IMR-90 (cell line): ENCODE measurements at regions not wholly inside any gene's neighbourhood (a gene's known extent, or its start where the extent isn't known, plus 50 kb on each side); places are given as distances from the start of the nearest gene placed in this dataset.

Experiments
- ATAC-seq: fragments of 200-7000 bp; cut with Tn5 transposase; 2 replicates; pipeline ENCODE4 v1.9.1; 2020; ENCODE audit warnings: low read depth, mild to moderate bottlenecking, moderate library complexity
- BruUV-seq: library from RNA; stranded (reverse); fragments of 400-500 nt; replicated peaks from 2 replicates; lab custom pipeline; 2021; lab: Mats Ljungman, UMichigan
- CTCF ChIA-PET: fragments of 300-600 bp; formaldehyde crosslinking; extraction: SDS; loops from one replicate; lab custom pipeline; 2021; ENCODE audit warnings: antibody characterized with exemption; lab: Yijun Ruan, JAX
- POLR2A ChIA-PET: fragments of 300-600 bp; sonication (Branson Sonifier 250); formaldehyde crosslinking; loops from one replicate; lab custom pipeline; 2022; ENCODE audit warnings: antibody characterized with exemption; ENCODE audit not compliant: unreplicated experiment; lab: Charles Lee
- DNase-seq: peaks from one replicate; pipeline ENCODE4 v3.0.0; 2013
- H2AFZ ChIP-seq: replicated peaks from 2 replicates; pipeline ENCODE3; 2013; ENCODE audit warnings: low read length, mild to moderate bottlenecking; ENCODE audit not compliant: poor library complexity
- H2AK5ac ChIP-seq: 2 replicates; pipeline ENCODE4 v1.6.1; 2013; ENCODE audit warnings: low read depth, low read length, inconsistent platforms
- H2AK9ac ChIP-seq: replicated peaks from 2 replicates; pipeline ENCODE3; 2013; ENCODE audit warnings: mild to moderate bottlenecking, low read depth, low read length, moderate library complexity; ENCODE audit not compliant: poor library complexity
- H2BK120ac ChIP-seq: 2 replicates; pipeline ENCODE4 v1.6.1; 2013; ENCODE audit warnings: low read depth, low read length, inconsistent platforms
- H2BK15ac ChIP-seq: 3 replicates; pipeline ENCODE4 v1.6.1; 2013; ENCODE audit warnings: low read depth, low read length, inconsistent platforms
- H2BK20ac ChIP-seq: 2 replicates; pipeline ENCODE4 v1.6.1; 2013; ENCODE audit warnings: low read depth, mild to moderate bottlenecking, inconsistent platforms, low read length, moderate library complexity
- H2BK5ac ChIP-seq: 2 replicates; pipeline ENCODE4 v1.6.1; 2013; ENCODE audit warnings: mild to moderate bottlenecking, low read depth, low read length, inconsistent platforms; ENCODE audit not compliant: poor library complexity, severe bottlenecking
- H3K14ac ChIP-seq: replicated peaks from 2 replicates; pipeline ENCODE4 v1.6.1; 2013; ENCODE audit warnings: low read depth, low read length, inconsistent platforms
- H3K18ac ChIP-seq: 2 replicates; pipeline ENCODE4 v1.6.1; 2013; ENCODE audit warnings: low read depth, low read length, control low read depth
- H3K23ac ChIP-seq: 2 replicates; pipeline ENCODE4 v1.6.1; 2013; ENCODE audit warnings: low read depth, low read length, inconsistent platforms
- H3K27ac ChIP-seq: 2 replicates; pipeline ENCODE4 v1.5.1; 2013; ENCODE audit warnings: mild to moderate bottlenecking, control low read depth, low read length; ENCODE audit not compliant: insufficient read depth
- H3K27me3 ChIP-seq: 2 replicates; pipeline ENCODE4 v1.6.1; 2013; ENCODE audit warnings: low read length; ENCODE audit not compliant: control insufficient read depth, insufficient read depth
- H3K36me3 ChIP-seq: 2 replicates; pipeline ENCODE4 v1.6.1; 2013; ENCODE audit warnings: low read length, mixed read lengths; ENCODE audit not compliant: control insufficient read depth, insufficient read depth
- H3K4ac ChIP-seq: 2 replicates; pipeline ENCODE4 v1.6.1; 2013; ENCODE audit warnings: low read depth, low read length, inconsistent platforms
- H3K4me1 ChIP-seq: 2 replicates; pipeline ENCODE4 v1.6.1; 2013; ENCODE audit warnings: low read length, mixed read lengths; ENCODE audit not compliant: control insufficient read depth, insufficient read depth
- H3K4me2 ChIP-seq: 2 replicates; pipeline ENCODE4 v1.6.1; 2013; ENCODE audit warnings: low read depth, mild to moderate bottlenecking, control low read depth, low read length, moderate library complexity
- H3K4me3 ChIP-seq: 2 replicates; pipeline ENCODE4 v1.5.1; 2013; ENCODE audit warnings: low read depth, mild to moderate bottlenecking, control low read depth, low read length, moderate library complexity; ENCODE audit not compliant: insufficient read depth
- H3K56ac ChIP-seq: 2 replicates; pipeline ENCODE4 v1.6.1; 2013; ENCODE audit warnings: low read length, inconsistent platforms; ENCODE audit not compliant: insufficient read depth; ENCODE audit errors: extremely low read depth
- H3K79me1 ChIP-seq, 2 experiments: 2 replicates each; pipeline ENCODE4 v1.6.1; 2013; ENCODE audit warnings: low read length in 2 of 2, inconsistent platforms in 1 of 2, low read depth in 1 of 2
- H3K9ac ChIP-seq: 2 replicates; pipeline ENCODE4 v1.6.1; 2013; ENCODE audit warnings: low read depth, low read length, control low read depth
- H3K9me1 ChIP-seq: 2 replicates; pipeline ENCODE4 v1.6.1; 2013; ENCODE audit warnings: low read length, inconsistent platforms; ENCODE audit not compliant: insufficient read depth
- H3K9me3 ChIP-seq: 2 replicates; pipeline ENCODE4 v1.6.1; 2013; ENCODE audit warnings: low read length; ENCODE audit not compliant: control insufficient read depth, insufficient read depth
- H4K20me1 ChIP-seq: 2 replicates; pipeline ENCODE4 v1.6.1; 2013; ENCODE audit warnings: low read length, inconsistent platforms; ENCODE audit not compliant: insufficient read depth
- H4K5ac ChIP-seq: 2 replicates; pipeline ENCODE4 v1.6.1; 2013; ENCODE audit warnings: mild to moderate bottlenecking, low read depth, low read length, control low read depth
- H4K8ac ChIP-seq, 2 experiments: 2 replicates each; pipeline ENCODE4 v1.6.1; 2013; ENCODE audit warnings: low read depth in 2 of 2, low read length in 2 of 2, control low read depth in 1 of 2, inconsistent platforms in 1 of 2
- H4K91ac ChIP-seq: 2 replicates; pipeline ENCODE4 v1.6.1; 2013; ENCODE audit warnings: low read depth, low read length, inconsistent platforms; ENCODE audit not compliant: insufficient read depth
- MAZ ChIP-seq: IDR thresholded peaks from 2 replicates; pipeline ENCODE4 v1.6.1; 2012; ENCODE audit warnings: low read depth, mild to moderate bottlenecking, low read length, improper control_type of control experiment, moderate library complexity, borderline replicate concordance
- SMC3 ChIP-seq: fragments of 150-350 bp; IDR thresholded peaks from 2 replicates; pipeline ENCODE4 v1.6.1; 2016; ENCODE audit warnings: low read depth, mild to moderate bottlenecking, antibody characterized with exemption, low read length, moderate library complexity
- WGBS, 2 experiments: methylation state at CpG; one replicate each; pipeline versions ENCODE4 v1.1.5 to v1.1.7; 2013; ENCODE audit warnings: missing lambda C conversion rate in 2 of 2; ENCODE audit not compliant: insufficient read length in 1 of 2; ENCODE audit errors: extremely low coverage in 2 of 2; 5-methylcytosine and 5-hydroxymethylcytosine counted together
- dilution Hi-C: fragments of 300-500 bp; cut with HindIII; formaldehyde crosslinking; loops from one replicate; pipeline ENCODE4 v1.14.3; 2018; ENCODE audit warnings: low sequenced_read_pairs; ENCODE audit not compliant: unreplicated experiment
- in situ Hi-C: fragments of 300-500 bp; cut with MboI; formaldehyde crosslinking; loops from 3 replicates; pipeline ENCODE4 v1.14.3; 2019; ENCODE audit warnings: low sequenced_read_pairs, inconsistent platforms, mixed read lengths
- intact Hi-C: fragments of 100-400 bp; cut with micrococcal nuclease; formaldehyde crosslinking; loops from 2 replicates; pipeline ENCODE4 v1.10.0; 2022
- TF ChIP-seq, protein P1 (sequence below): fragments of 150-350 bp; IDR thresholded peaks from 2 replicates; pipeline ENCODE4 v1.6.1; 2017; ENCODE audit warnings: mild to moderate bottlenecking, antibody characterized with exemption, low read length, low read depth

DNA sequence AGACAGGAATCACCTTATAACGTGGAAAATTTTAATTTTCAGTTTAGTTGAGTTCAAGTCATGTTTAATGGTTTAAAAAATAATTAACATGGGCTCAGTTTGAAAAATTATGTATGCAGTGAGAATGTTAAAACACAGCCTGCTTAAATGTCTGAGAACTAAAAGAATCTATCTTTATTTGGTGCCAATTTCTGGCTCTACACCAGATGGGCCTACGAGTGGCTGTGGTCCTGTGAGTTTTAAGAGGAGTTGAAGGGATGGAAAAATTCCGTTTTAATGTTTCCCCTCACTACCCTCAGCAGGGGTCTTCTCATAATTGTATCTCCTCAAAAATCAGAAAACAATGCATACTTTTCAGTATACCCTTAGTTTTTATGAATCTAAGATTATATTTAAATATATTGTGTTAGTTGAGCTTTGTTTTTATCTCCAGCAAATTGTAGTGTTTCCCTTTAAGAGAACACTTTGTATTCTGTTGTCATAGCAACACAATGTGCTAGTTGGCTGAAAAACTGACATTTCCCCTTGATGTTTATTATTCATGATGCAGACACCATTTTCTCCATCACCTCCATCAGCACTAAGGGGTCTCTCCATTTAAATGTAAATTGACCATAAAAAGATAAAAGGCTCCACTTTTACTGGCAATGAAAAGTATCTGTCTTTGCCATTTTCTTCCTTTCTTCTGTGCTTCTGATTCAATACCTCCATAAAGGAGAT, 393.5 kb upstream of the GRIA3 start:
- Histone ChIP-seq H2AFZ (no peak overlapping the region), H2BK5ac (no peak overlapping the region), H3K18ac (no peak overlapping the region), H2BK15ac (no peak overlapping the region), H2BK120ac (no peak overlapping the region), H3K23ac (no peak overlapping the region), H3K27me3 (no peaks in the 10 kb centered on the region), H3K36me3 (no peaks in the 10 kb centered on the region), H4K20me1 (no peaks in the 10 kb centered on the region), H3K14ac (no peak overlapping the region), H3K4me1 (no peaks in the 10 kb centered on the region), H2AK5ac (no peak overlapping the region), H3K9me1 (no peaks in the 10 kb centered on the region), H3K27ac (no peak overlapping the region), H3K4me3 (no peak overlapping the region), H2BK20ac (no peak overlapping the region), H4K8ac (no peak overlapping the region), H3K9me3 (no peaks in the 10 kb centered on the region), H4K91ac (no peak overlapping the region), H3K4ac (no peak overlapping the region), H3K9ac (no peak overlapping the region), H2AK9ac (no peak overlapping the region), H3K56ac (no peak overlapping the region), H3K79me1 (no peaks in the 10 kb centered on the region), H4K5ac (no peak overlapping the region), H3K4me2 (no peak overlapping the region)
- no TSS peak for BruUV-seq
- ChIA-PET CTCF (no interaction called here), POLR2A (no interaction called here)
- intact Hi-C loops (no loop called here), dilution Hi-C loops (no loop called here), in situ Hi-C loops (no loop called here)
- DNase-seq (no peak), ATAC-seq (no peak)
- TF ChIP-seq, protein P1, sequence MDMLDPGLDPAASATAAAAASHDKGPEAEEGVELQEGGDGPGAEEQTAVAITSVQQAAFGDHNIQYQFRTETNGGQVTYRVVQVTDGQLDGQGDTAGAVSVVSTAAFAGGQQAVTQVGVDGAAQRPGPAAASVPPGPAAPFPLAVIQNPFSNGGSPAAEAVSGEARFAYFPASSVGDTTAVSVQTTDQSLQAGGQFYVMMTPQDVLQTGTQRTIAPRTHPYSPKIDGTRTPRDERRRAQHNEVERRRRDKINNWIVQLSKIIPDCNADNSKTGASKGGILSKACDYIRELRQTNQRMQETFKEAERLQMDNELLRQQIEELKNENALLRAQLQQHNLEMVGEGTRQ, result no peak
- TF ChIP-seq SMC3 (no peak), MAZ (no peak)
- no CpG with 5 or more reads among the region's 3 CpGs for WGBS, 2 experiments
